Sigmoid colon (tissue), 4 donors: ENCODE measurements at regions not wholly inside any gene's neighbourhood (a gene's known extent, or its start where the extent isn't known, plus 50 kb on each side); places are given as distances from the start of the nearest gene placed in this dataset.

Source experiments
- CTCF ChIP-seq, 4 experiments: fragments of 450-650 bp in 3 of 4; fragments of 200-600 bp in 1 of 4; IDR thresholded peaks; one replicate each; pipeline ENCODE4 v1.5.1; 2016 to 2019; ENCODE audit warnings: antibody characterized with exemption in 4 of 4, mild to moderate bottlenecking in 3 of 4, moderate library complexity in 2 of 4
- EP300 ChIP-seq, 4 donors: sonication (generic); formaldehyde crosslinking; IDR thresholded peaks; one replicate each; pipeline ENCODE4 v1.6.1; 2017; ENCODE audit warnings: antibody characterized with exemption in 4 of 4
- POLR2A ChIP-seq, 2 donors: fragments of 450-650 bp; IDR thresholded peaks; one replicate each; pipeline ENCODE4 v1.6.1; 2016; ENCODE audit warnings: antibody characterized with exemption in 2 of 2, mild to moderate bottlenecking in 2 of 2, moderate library complexity in 2 of 2

GRCh38 chr7:104272767-104273384 lies 55.5 kb upstream of the LHFPL3 start:
- no peak for TF ChIP-seq POLR2A (IDR thresholded peaks at IDR 0.05)
- peak in 3 of 4 experiments; percentile 10 to 35 (median 27) for TF ChIP-seq CTCF (IDR thresholded peaks at IDR 0.05)
- TF ChIP-seq EP300 (IDR thresholded peaks at IDR 0.05) = no peak
